Glutamatergic neuron (in vitro differentiated cells): ENCODE measurements at regions not wholly inside any gene's neighbourhood (a gene's known extent, or its start where the extent isn't known, plus 50 kb on each side); places are given as distances from the start of the nearest gene placed in this dataset.

ENCODE experiments used
- DNase-seq: peaks from one replicate; pipeline ENCODE4 v3.0.0; 2022
- H3K27ac Mint-ChIP-seq: one replicate; pipeline ENCODE4 v1.8.0; 2020; ENCODE audit warnings: mild to moderate bottlenecking, mixed read lengths, inconsistent platforms; ENCODE audit not compliant: unreplicated experiment
- H3K27me3 Mint-ChIP-seq: one replicate; pipeline ENCODE4 v1.8.0; 2020; ENCODE audit warnings: mild to moderate bottlenecking, moderate library complexity, mixed read lengths, inconsistent platforms; ENCODE audit not compliant: unreplicated experiment
- H3K36me3 Mint-ChIP-seq: one replicate; pipeline ENCODE4 v1.8.0; 2020; ENCODE audit warnings: mild to moderate bottlenecking, mixed read lengths, inconsistent platforms; ENCODE audit not compliant: unreplicated experiment
- H3K4me1 Mint-ChIP-seq: one replicate; pipeline ENCODE4 v1.8.0; 2020; ENCODE audit warnings: mild to moderate bottlenecking, low read depth, mixed read lengths, inconsistent platforms; ENCODE audit not compliant: unreplicated experiment
- H3K4me3 Mint-ChIP-seq: one replicate; pipeline ENCODE4 v1.8.0; 2020; ENCODE audit warnings: mild to moderate bottlenecking, mixed read lengths, inconsistent platforms; ENCODE audit not compliant: unreplicated experiment
- H3K9me3 Mint-ChIP-seq: one replicate; pipeline ENCODE4 v1.8.0; 2020; ENCODE audit warnings: mild to moderate bottlenecking, moderate library complexity, mixed read lengths, inconsistent platforms; ENCODE audit not compliant: unreplicated experiment
- CTCF ChIP-seq: fragments of 200-600 bp; sonication (generic); IDR thresholded peaks from one replicate; pipeline ENCODE4 v1.5.0; 2021; ENCODE audit not compliant: partially characterized antibody, unreplicated experiment

GRCh38 chr13:78826936-78827335, 168.0 kb upstream of the OBI1 start:
- DNase-seq, result no peak
- H3K27ac Mint-ChIP-seq, result no peak overlapping the region
- no peak for TF ChIP-seq CTCF
- H3K4me3 Mint-ChIP-seq, result no peak overlapping the region
- peaks cover 15% of the 10 kb centered on the region for H3K4me1 Mint-ChIP-seq
- H3K36me3 Mint-ChIP-seq, result no peaks in the 10 kb centered on the region
- peaks cover 2% of the 10 kb centered on the region for H3K27me3 Mint-ChIP-seq
- no peaks in the 10 kb centered on the region for H3K9me3 Mint-ChIP-seq

GRCh38 chr13:78826312-78826711, 167.4 kb upstream of the OBI1 start:
- DNase-seq, result no peak
- no peaks in the 10 kb centered on the region for H3K36me3 Mint-ChIP-seq
- no peaks in the 10 kb centered on the region for H3K9me3 Mint-ChIP-seq
- no peak for TF ChIP-seq CTCF
- no peak overlapping the region for H3K27ac Mint-ChIP-seq
- H3K4me3 Mint-ChIP-seq, result no peak overlapping the region
- peaks cover 2% of the 10 kb centered on the region for H3K27me3 Mint-ChIP-seq
- H3K4me1 Mint-ChIP-seq, result peaks cover 17% of the 10 kb centered on the region

GRCh38 chr13:78820541-78820940, 161.6 kb upstream of the OBI1 start:
- peak overlapping the region; percentile 94 for H3K27ac Mint-ChIP-seq
- TF ChIP-seq CTCF, result no peak
- no peaks in the 10 kb centered on the region for H3K36me3 Mint-ChIP-seq
- no peak for DNase-seq
- peak overlapping the region; percentile 76 for H3K4me3 Mint-ChIP-seq
- H3K9me3 Mint-ChIP-seq, result peaks cover 2% of the 10 kb centered on the region
- peaks cover 2% of the 10 kb centered on the region for H3K27me3 Mint-ChIP-seq
- peaks cover 17% of the 10 kb centered on the region for H3K4me1 Mint-ChIP-seq

GRCh38 chr13:78816592-78816991, 157.6 kb upstream of the OBI1 start:
- Mint-ChIP-seq H3K4me3 (no peak overlapping the region), H3K4me1 (peaks cover 15% of the 10 kb centered on the region), H3K27me3 (no peaks in the 10 kb centered on the region), H3K9me3 (peaks cover 2% of the 10 kb centered on the region), H3K27ac (no peak overlapping the region), H3K36me3 (no peaks in the 10 kb centered on the region)
- no peak for DNase-seq
- TF ChIP-seq CTCF, result no peak

- no peaks in the 10 kb centered on the region for H3K27me3 Mint-ChIP-seq
- peaks cover 2% of the 10 kb centered on the region for H3K9me3 Mint-ChIP-seq
- no peak overlapping the region for H3K4me3 Mint-ChIP-seq
- TF ChIP-seq CTCF, result no peak
- H3K27ac Mint-ChIP-seq, result no peak overlapping the region
- H3K4me1 Mint-ChIP-seq, result peaks cover 13% of the 10 kb centered on the region
- DNase-seq, result no peak
- H3K36me3 Mint-ChIP-seq, result no peaks in the 10 kb centered on the region
These were observed 157.2 kb upstream of the OBI1 start for GRCh38 chr13:78816154-78816553.
